HCT116 (cell line): ENCODE measurements at regions not wholly inside any gene's neighbourhood (a gene's known extent, or its start where the extent isn't known, plus 50 kb on each side); places are given as distances from the start of the nearest gene placed in this dataset.

Experiments
- ATAC-seq: fragments of 200-7000 bp; cut with Tn5 transposase; 2 replicates; pipeline ENCODE4 v1.9.1; 2020; ENCODE audit warnings: mild to moderate bottlenecking, moderate library complexity
- BruUV-seq: library from RNA; stranded (reverse); fragments of 400-500 nt; replicated peaks from 2 replicates; lab custom pipeline; 2021; lab: Mats Ljungman, UMichigan
- CTCF ChIA-PET: fragments of 300-600 bp; sonication (Branson Sonifier 250); formaldehyde crosslinking; loops from one replicate; lab custom pipeline; 2021; ENCODE audit warnings: antibody characterized with exemption; lab: Charles Lee
- POLR2A ChIA-PET: fragments of 300-600, 350-600 bp; sonication (Branson Sonifier 250); formaldehyde crosslinking; loops from one replicate; lab custom pipeline; 2021; ENCODE audit warnings: antibody characterized with exemption; lab: Charles Lee
- RAD21 ChIA-PET, 2 experiments: fragments of 300-600 bp; sonication (Branson Sonifier 250); formaldehyde crosslinking; loops; one replicate each; lab custom pipeline; 2023; ENCODE audit warnings: low total read pairs in 2 of 2; ENCODE audit not compliant: uncharacterized antibody in 2 of 2, unreplicated experiment in 2 of 2, low non-redundant PET in 1 of 2; lab: Charles Lee
- DNase-seq: peaks from one replicate; pipeline ENCODE4 v3.0.0-alpha.2; 2010; ENCODE audit warnings: low read depth, low spot score
- H2AFZ ChIP-seq: fragments of 200-600 bp; shearing (Covaris generic), sonication (generic); 2 replicates; pipeline ENCODE4 v1.6.1; 2017; ENCODE audit warnings: low read depth, mixed run types, mixed read lengths, antibody characterized with exemption, low read length; ENCODE audit not compliant: poor library complexity, severe bottlenecking
- H3K27ac ChIP-seq: 2 replicates; pipeline ENCODE4 v1.5.1; 2012; ENCODE audit warnings: low read depth, low read length
- H3K27me3 ChIP-seq: fragments of 200-600 bp; sonication (generic); 2 replicates; pipeline ENCODE4 v1.6.1; 2016; ENCODE audit warnings: mixed run types, low read length, mixed read lengths; ENCODE audit not compliant: insufficient read depth
- H3K36me3 ChIP-seq, 2 experiments: fragments of 200-500 bp in 1 of 2; fragments of 200-600 bp in 1 of 2; sonication (Bioruptor generic) in 1 of 2; sonication (generic) in 1 of 2; 2 replicates each; pipeline versions ENCODE4 v1.5.1 to v1.6.1; 2014 to 2016; ENCODE audit warnings: low read length in 2 of 2, inconsistent platforms in 1 of 2, mixed read lengths in 1 of 2, mixed run types in 1 of 2; ENCODE audit not compliant: insufficient read depth in 2 of 2, control insufficient read depth in 1 of 2
- H3K4me1 ChIP-seq, 2 experiments: fragments of 200-600 bp in 1 of 2; sonication (generic) in 1 of 2; 2 replicates each; pipeline versions ENCODE4 v1.5.1 to v1.6.1; 2012 to 2017; ENCODE audit warnings: low read length in 2 of 2, inconsistent platforms in 1 of 2, mild to moderate bottlenecking in 1 of 2, mixed read lengths in 1 of 2, mixed run types in 1 of 2, moderate library complexity in 1 of 2; ENCODE audit not compliant: insufficient read depth in 2 of 2, control insufficient read depth in 1 of 2
- H3K4me2 ChIP-seq: fragments of 200-600 bp; sonication (generic); 2 replicates; pipeline ENCODE4 v1.6.1; 2017; ENCODE audit warnings: mixed run types, low read length, mixed read lengths
- H3K4me3 ChIP-seq, 2 experiments: fragments of 200-600 bp in 1 of 2; sonication (generic) in 1 of 2; replicated peaks in 1 of 2; 2 replicates each; pipeline ENCODE4 v1.5.1; 2011 to 2016; ENCODE audit warnings: low read length in 2 of 2, control low read depth in 1 of 2, low read depth in 1 of 2, mild to moderate bottlenecking in 1 of 2, mixed read lengths in 1 of 2, mixed run types in 1 of 2
- H3K79me2 ChIP-seq: fragments of 200-600 bp; sonication (generic); 2 replicates; pipeline ENCODE4 v1.6.1; 2017; ENCODE audit warnings: mild to moderate bottlenecking, mixed run types, low read length, moderate library complexity, mixed read lengths; ENCODE audit not compliant: insufficient read depth
- H3K9ac ChIP-seq: fragments of 200-600 bp; sonication (generic); 2 replicates; pipeline ENCODE4 v1.6.1; 2016; ENCODE audit warnings: low read length, mixed read lengths
- H3K9me2 ChIP-seq: fragments of 200-600 bp; sonication (generic), shearing (Covaris generic); 2 replicates; pipeline ENCODE4 v1.6.1; 2017; ENCODE audit warnings: mixed run types, mild to moderate bottlenecking, moderate library complexity; ENCODE audit not compliant: insufficient read depth
- H3K9me3 ChIP-seq, 2 experiments: fragments of 200-500 bp in 1 of 2; fragments of 200-600 bp in 1 of 2; sonication (Bioruptor generic) in 1 of 2; sonication (generic) in 1 of 2; 2 replicates each; pipeline ENCODE4 v1.6.1; 2014 to 2017; ENCODE audit warnings: low read length in 2 of 2, mixed read lengths in 2 of 2, inconsistent platforms in 1 of 2, low read depth in 1 of 2, mild to moderate bottlenecking in 1 of 2, mixed run types in 1 of 2, moderate library complexity in 1 of 2; ENCODE audit not compliant: control insufficient read depth in 1 of 2, insufficient read depth in 1 of 2
- H4K20me1 ChIP-seq: fragments of 200-600 bp; sonication (generic), shearing (Covaris generic); 2 replicates; pipeline ENCODE4 v1.6.1; 2017; ENCODE audit warnings: mixed run types, mild to moderate bottlenecking, moderate library complexity; ENCODE audit not compliant: insufficient read depth
- EGR1 ChIP-seq: IDR thresholded peaks from 2 replicates; pipeline ENCODE4 v1.6.1; 2012; ENCODE audit warnings: low read depth
- ELF1 ChIP-seq: IDR thresholded peaks from 2 replicates; pipeline ENCODE4 v1.6.1; 2012; ENCODE audit warnings: low read depth, borderline replicate concordance
- EZH2 ChIP-seq: fragments of 200-600 bp; sonication (generic); IDR thresholded peaks from 2 replicates; pipeline ENCODE4 v1.6.1; 2017; ENCODE audit warnings: antibody characterized with exemption, mixed run types
- EZH2phosphoT487 ChIP-seq: fragments of 200-600 bp; IDR thresholded peaks from 2 replicates; pipeline ENCODE4 v1.6.1; 2018; ENCODE audit warnings: antibody characterized with exemption, borderline replicate concordance
- FOSL1 ChIP-seq: IDR thresholded peaks from 2 replicates; pipeline ENCODE4 v1.6.1; 2012; ENCODE audit warnings: low read depth
- JUND ChIP-seq: IDR thresholded peaks from 2 replicates; pipeline ENCODE4 v1.6.1; 2012
- POLR2A ChIP-seq: IDR thresholded peaks from 2 replicates; pipeline ENCODE4 v1.7.0; 2011; ENCODE audit warnings: borderline replicate concordance; ENCODE audit not compliant: insufficient read depth, insufficient read length; ENCODE audit errors: extremely low read depth
- POLR2AphosphoS5 ChIP-seq: IDR thresholded peaks from 2 replicates; pipeline ENCODE4 v1.6.1; 2011; ENCODE audit warnings: mild to moderate bottlenecking, low read depth, low read length, moderate library complexity
- RAD21 ChIP-seq: IDR thresholded peaks from 2 replicates; pipeline ENCODE4 v1.6.1; 2012; ENCODE audit warnings: low read depth, mild to moderate bottlenecking
- SP1 ChIP-seq: IDR thresholded peaks from 2 replicates; pipeline ENCODE4 v1.6.1; 2012; ENCODE audit warnings: low read depth
- TCF7L2 ChIP-seq: IDR thresholded peaks from 2 replicates; pipeline ENCODE4 v1.7.0; 2011; ENCODE audit warnings: borderline replicate concordance, inconsistent platforms; ENCODE audit not compliant: insufficient read depth, insufficient read length; ENCODE audit errors: extremely low read depth
- ZNF274 ChIP-seq: fragments of 200-500 bp; sonication (Bioruptor generic); IDR thresholded peaks from 2 replicates; pipeline ENCODE4 v1.6.1; 2014; ENCODE audit warnings: mild to moderate bottlenecking, low read depth, low read length, inconsistent platforms
- intact Hi-C: fragments of 100-400 bp; cut with micrococcal nuclease; formaldehyde crosslinking; loops from 2 replicates; pipeline ENCODE4 v1.10.0; 2022
- TF ChIP-seq, protein P1 (sequence below): IDR thresholded peaks from 2 replicates; pipeline ENCODE4 v1.6.1; 2012; ENCODE audit warnings: low read depth
- TF ChIP-seq, protein P2 (sequence below): IDR thresholded peaks from 2 replicates; pipeline ENCODE4 v1.6.1; 2012

DNA sequence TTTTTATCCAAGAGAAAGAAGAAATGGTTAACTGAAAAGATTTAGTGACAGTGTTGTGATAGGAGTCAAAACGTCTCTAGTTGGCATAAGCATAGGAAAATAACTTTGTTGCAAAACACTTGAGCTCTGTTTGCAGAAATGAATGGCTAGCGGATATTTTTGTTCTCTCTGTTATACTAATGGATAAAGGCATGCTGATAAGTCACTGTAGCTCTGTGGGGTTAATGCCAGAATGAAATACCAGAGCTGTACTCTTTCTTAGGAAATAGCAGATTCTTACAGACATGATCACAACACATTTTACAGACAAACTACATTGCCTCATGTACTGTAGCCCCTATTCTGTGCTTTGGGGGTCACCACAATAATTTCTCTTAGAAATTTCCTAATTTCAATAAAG is 202.8 kb downstream of the DMRTA1 start:
- ChIA-PET CTCF (no interaction called here), POLR2A (no interaction called here), RAD21 (no interaction called here)
- no peaks in the 10 kb centered on the region for H3K9me3 ChIP-seq
- DNase-seq (no peak), ATAC-seq (no peak)
- H2AFZ ChIP-seq: no peak overlapping the region
- no peaks in the 10 kb centered on the region for H3K36me3 ChIP-seq
- H3K79me2 ChIP-seq: no peaks in the 10 kb centered on the region
- H3K27ac ChIP-seq: no peak overlapping the region
- no peaks in the 10 kb centered on the region for H4K20me1 ChIP-seq
- H3K4me2 ChIP-seq: no peak overlapping the region
- no TSS peak for BruUV-seq
- H3K4me1 ChIP-seq: no peaks in the 10 kb centered on the region
- no peak overlapping the region for H3K4me3 ChIP-seq
- H3K9ac ChIP-seq: no peak overlapping the region
- TF ChIP-seq EGR1 (no peak), POLR2A (no peak), JUND (no peak), ELF1 (no peak), EZH2phosphoT487 (no peak), FOSL1 (no peak), ZNF274 (no peak), SP1 (no peak), EZH2 (no peak), POLR2AphosphoS5 (no peak), RAD21 (no peak), TCF7L2 (no peak)
- TF ChIP-seq, protein P1, sequence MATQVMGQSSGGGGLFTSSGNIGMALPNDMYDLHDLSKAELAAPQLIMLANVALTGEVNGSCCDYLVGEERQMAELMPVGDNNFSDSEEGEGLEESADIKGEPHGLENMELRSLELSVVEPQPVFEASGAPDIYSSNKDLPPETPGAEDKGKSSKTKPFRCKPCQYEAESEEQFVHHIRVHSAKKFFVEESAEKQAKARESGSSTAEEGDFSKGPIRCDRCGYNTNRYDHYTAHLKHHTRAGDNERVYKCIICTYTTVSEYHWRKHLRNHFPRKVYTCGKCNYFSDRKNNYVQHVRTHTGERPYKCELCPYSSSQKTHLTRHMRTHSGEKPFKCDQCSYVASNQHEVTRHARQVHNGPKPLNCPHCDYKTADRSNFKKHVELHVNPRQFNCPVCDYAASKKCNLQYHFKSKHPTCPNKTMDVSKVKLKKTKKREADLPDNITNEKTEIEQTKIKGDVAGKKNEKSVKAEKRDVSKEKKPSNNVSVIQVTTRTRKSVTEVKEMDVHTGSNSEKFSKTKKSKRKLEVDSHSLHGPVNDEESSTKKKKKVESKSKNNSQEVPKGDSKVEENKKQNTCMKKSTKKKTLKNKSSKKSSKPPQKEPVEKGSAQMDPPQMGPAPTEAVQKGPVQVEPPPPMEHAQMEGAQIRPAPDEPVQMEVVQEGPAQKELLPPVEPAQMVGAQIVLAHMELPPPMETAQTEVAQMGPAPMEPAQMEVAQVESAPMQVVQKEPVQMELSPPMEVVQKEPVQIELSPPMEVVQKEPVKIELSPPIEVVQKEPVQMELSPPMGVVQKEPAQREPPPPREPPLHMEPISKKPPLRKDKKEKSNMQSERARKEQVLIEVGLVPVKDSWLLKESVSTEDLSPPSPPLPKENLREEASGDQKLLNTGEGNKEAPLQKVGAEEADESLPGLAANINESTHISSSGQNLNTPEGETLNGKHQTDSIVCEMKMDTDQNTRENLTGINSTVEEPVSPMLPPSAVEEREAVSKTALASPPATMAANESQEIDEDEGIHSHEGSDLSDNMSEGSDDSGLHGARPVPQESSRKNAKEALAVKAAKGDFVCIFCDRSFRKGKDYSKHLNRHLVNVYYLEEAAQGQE: no peak
- TF ChIP-seq, protein P2, sequence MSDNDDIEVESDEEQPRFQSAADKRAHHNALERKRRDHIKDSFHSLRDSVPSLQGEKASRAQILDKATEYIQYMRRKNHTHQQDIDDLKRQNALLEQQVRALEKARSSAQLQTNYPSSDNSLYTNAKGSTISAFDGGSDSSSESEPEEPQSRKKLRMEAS: no peak
- intact Hi-C loops: no loop called here
- no peaks in the 10 kb centered on the region for H3K9me2 ChIP-seq
- no peaks in the 10 kb centered on the region for H3K27me3 ChIP-seq
